ENCODE measurements at regions not wholly inside any gene's neighbourhood (a gene's known extent, or its start where the extent isn't known, plus 50 kb on each side); places are given as distances from the start of the nearest gene placed in this dataset.

GRCh38 chr5:147061431-147061830, 173.4 kb upstream of the STK32A start:
- TF ChIP-seq MAX (IDR thresholded peaks at IDR 0.05): no peak
- no peak for TF ChIP-seq YY1 (IDR thresholded peaks at IDR 0.05; ENCODE audit: low read depth)
- TF ChIP-seq CREB1 (IDR thresholded peaks at IDR 0.05; ENCODE audit: low read depth): no peak

- no peak for TF ChIP-seq FOXM1 (IDR thresholded peaks at IDR 0.05; ENCODE audit: borderline replicate concordance, low read depth)
- no peak for TF ChIP-seq MAX (IDR thresholded peaks at IDR 0.05)
- no peak for TF ChIP-seq TEAD4 (IDR thresholded peaks at IDR 0.05)
- no peak for TF ChIP-seq CREB1 (IDR thresholded peaks at IDR 0.05; ENCODE audit: low read depth)
- no peak for TF ChIP-seq YY1 (IDR thresholded peaks at IDR 0.05; ENCODE audit: low read depth)
- TF ChIP-seq REST (IDR thresholded peaks at IDR 0.05; ENCODE audit: low read depth): no peak
- TF ChIP-seq TAF1 (IDR thresholded peaks at IDR 0.05; ENCODE audit: low read depth): no peak
These were observed 172.4 kb upstream of the STK32A start for GRCh38 chr5:147062427-147062826.

GRCh38 chr5:147063943-147064342, 170.9 kb upstream of the STK32A start:
- TF ChIP-seq FOXM1 (IDR thresholded peaks at IDR 0.05; ENCODE audit: borderline replicate concordance, low read depth) (no peak), RAD21 (IDR thresholded peaks at IDR 0.05; ENCODE audit: low read depth) (no peak), TCF12 (IDR thresholded peaks at IDR 0.05; ENCODE audit: low read depth) (no peak), EGR1 (IDR thresholded peaks at IDR 0.05) (no peak), MAX (IDR thresholded peaks at IDR 0.05) (no peak), EP300 (IDR thresholded peaks at IDR 0.05; ENCODE audit: borderline replicate concordance) (no peak), USF1 (IDR thresholded peaks at IDR 0.05) (no peak), CEBPB (IDR thresholded peaks at IDR 0.05) (no peak), NFIC (IDR thresholded peaks at IDR 0.05) (no peak), REST (IDR thresholded peaks at IDR 0.05; ENCODE audit: low read depth) (no peak), CREB1 (IDR thresholded peaks at IDR 0.05; ENCODE audit: low read depth) (no peak), YY1 (IDR thresholded peaks at IDR 0.05; ENCODE audit: low read depth) (no peak), TAF1 (IDR thresholded peaks at IDR 0.05; ENCODE audit: low read depth) (no peak)

- TF ChIP-seq CEBPB (IDR thresholded peaks at IDR 0.05): no peak
- TF ChIP-seq EGR1 (IDR thresholded peaks at IDR 0.05): no peak
- no peak for TF ChIP-seq REST (IDR thresholded peaks at IDR 0.05; ENCODE audit: low read depth)
- TF ChIP-seq FOXM1 (IDR thresholded peaks at IDR 0.05; ENCODE audit: borderline replicate concordance, low read depth): no peak
- no peak for TF ChIP-seq TCF12 (IDR thresholded peaks at IDR 0.05; ENCODE audit: low read depth)
- TF ChIP-seq EP300 (IDR thresholded peaks at IDR 0.05; ENCODE audit: borderline replicate concordance): no peak
- no peak for TF ChIP-seq ZBTB7A (IDR thresholded peaks at IDR 0.05; ENCODE audit: low read depth)
- no peak for TF ChIP-seq TAF1 (IDR thresholded peaks at IDR 0.05; ENCODE audit: low read depth)
- no peak for TF ChIP-seq NFIC (IDR thresholded peaks at IDR 0.05)
- TF ChIP-seq CREB1 (IDR thresholded peaks at IDR 0.05; ENCODE audit: low read depth): no peak
- TF ChIP-seq MAX (IDR thresholded peaks at IDR 0.05): no peak
These were observed 169.8 kb upstream of the STK32A start for GRCh38 chr5:147065071-147065470.

- TF ChIP-seq YY1 (IDR thresholded peaks at IDR 0.05; ENCODE audit: low read depth) (no peak), CEBPB (IDR thresholded peaks at IDR 0.05) (no peak), ZBTB7A (IDR thresholded peaks at IDR 0.05; ENCODE audit: low read depth) (no peak), NFIC (IDR thresholded peaks at IDR 0.05) (no peak), CREB1 (IDR thresholded peaks at IDR 0.05; ENCODE audit: low read depth) (no peak), USF1 (IDR thresholded peaks at IDR 0.05) (no peak), TCF12 (IDR thresholded peaks at IDR 0.05; ENCODE audit: low read depth) (no peak), RAD21 (IDR thresholded peaks at IDR 0.05; ENCODE audit: low read depth) (no peak), MAX (IDR thresholded peaks at IDR 0.05) (no peak), FOXM1 (IDR thresholded peaks at IDR 0.05; ENCODE audit: borderline replicate concordance, low read depth) (no peak), EGR1 (IDR thresholded peaks at IDR 0.05) (no peak), EP300 (IDR thresholded peaks at IDR 0.05; ENCODE audit: borderline replicate concordance) (no peak), TAF1 (IDR thresholded peaks at IDR 0.05; ENCODE audit: low read depth) (no peak), REST (IDR thresholded peaks at IDR 0.05; ENCODE audit: low read depth) (no peak), TEAD4 (IDR thresholded peaks at IDR 0.05) (no peak)
These were observed 165.8 kb upstream of the STK32A start for GRCh38 chr5:147068998-147069397.

Data from Ishikawa (cell line).